Astrocyte (in vitro differentiated cells and primary cell): ENCODE measurements at regions not wholly inside any gene's neighbourhood (a gene's known extent, or its start where the extent isn't known, plus 50 kb on each side); places are given as distances from the start of the nearest gene placed in this dataset.

ENCODE experiments used
- DNase-seq: peaks from one replicate; pipeline ENCODE4 v3.0.0-alpha.2; 2010; ENCODE audit warnings: low read depth
- FAIRE-seq: peaks from 2 replicates; lab custom pipeline; 2011; peaks lifted over from hg19 to GRCh38; lab: Jason Lieb, UNC
- H2AFZ ChIP-seq: 2 replicates; pipeline ENCODE4 v1.6.0; 2012; ENCODE audit warnings: low read depth, low read length, inconsistent platforms
- H3K27ac ChIP-seq: 2 replicates; pipeline ENCODE4 v1.5.1; 2011; ENCODE audit warnings: low read depth, low read length, inconsistent platforms
- H3K27me3 ChIP-seq: 2 replicates; pipeline ENCODE4 v1.6.0; 2011; ENCODE audit warnings: low read length, inconsistent platforms; ENCODE audit not compliant: insufficient read depth
- H3K36me3 ChIP-seq: 2 replicates; pipeline ENCODE4 v1.5.1; 2011; ENCODE audit warnings: low read length, inconsistent platforms; ENCODE audit not compliant: insufficient read depth
- H3K4me1 ChIP-seq: 2 replicates; pipeline ENCODE4 v1.5.1; 2011; ENCODE audit warnings: low read length, inconsistent platforms; ENCODE audit not compliant: insufficient read depth
- H3K4me2 ChIP-seq: 2 replicates; pipeline ENCODE4 v1.6.0; 2012; ENCODE audit warnings: low read length, inconsistent platforms
- H3K4me3 ChIP-seq: 2 replicates; pipeline ENCODE4 v1.5.1; 2011; ENCODE audit warnings: low read depth, mild to moderate bottlenecking, low read length, inconsistent platforms; ENCODE audit not compliant: insufficient read depth
- H3K79me2 ChIP-seq: 2 replicates; pipeline ENCODE4 v1.6.0; 2012; ENCODE audit warnings: mild to moderate bottlenecking, low read length, inconsistent platforms; ENCODE audit not compliant: insufficient read depth
- H3K9ac ChIP-seq: 2 replicates; pipeline ENCODE4 v1.6.0; 2012; ENCODE audit warnings: mild to moderate bottlenecking, low read length, inconsistent platforms
- H3K9me3 ChIP-seq: 2 replicates; pipeline ENCODE4 v1.5.1; 2012; ENCODE audit warnings: low read depth, mild to moderate bottlenecking, low read length, inconsistent platforms; ENCODE audit not compliant: insufficient read depth
- H4K20me1 ChIP-seq: 2 replicates; pipeline ENCODE4 v1.6.0; 2012; ENCODE audit warnings: low read length, inconsistent platforms; ENCODE audit not compliant: insufficient read depth
- H3K27ac Mint-ChIP-seq: one replicate; pipeline ENCODE4 v1.8.0; 2021; ENCODE audit warnings: mild to moderate bottlenecking, mixed read lengths; ENCODE audit not compliant: unreplicated experiment
- H3K27me3 Mint-ChIP-seq: one replicate; pipeline ENCODE4 v1.8.0; 2021; ENCODE audit warnings: low read depth, mixed read lengths; ENCODE audit not compliant: unreplicated experiment
- H3K36me3 Mint-ChIP-seq: one replicate; pipeline ENCODE4 v1.8.0; 2021; ENCODE audit warnings: low read depth, mixed read lengths; ENCODE audit not compliant: unreplicated experiment
- H3K4me1 Mint-ChIP-seq: one replicate; pipeline ENCODE4 v1.8.0; 2021; ENCODE audit warnings: low read depth, mixed read lengths; ENCODE audit not compliant: unreplicated experiment
- H3K4me3 Mint-ChIP-seq: one replicate; pipeline ENCODE4 v1.8.0; 2021; ENCODE audit warnings: mild to moderate bottlenecking, moderate library complexity, mixed read lengths; ENCODE audit not compliant: unreplicated experiment
- H3K9me3 Mint-ChIP-seq: one replicate; pipeline ENCODE4 v1.8.0; 2021; ENCODE audit warnings: mild to moderate bottlenecking, mixed read lengths; ENCODE audit not compliant: unreplicated experiment
- EZH2 ChIP-seq: IDR thresholded peaks from 2 replicates; pipeline ENCODE4 v1.6.1; 2012; ENCODE audit warnings: mild to moderate bottlenecking, low read length, inconsistent platforms; ENCODE audit not compliant: insufficient read depth
- TF ChIP-seq, protein P1 (sequence below): IDR thresholded peaks from 2 replicates; pipeline ENCODE4 v1.5.1; 2011; ENCODE audit warnings: low read depth, mild to moderate bottlenecking, inconsistent platforms, low read length, moderate library complexity; ENCODE audit not compliant: insufficient read depth

DNA sequence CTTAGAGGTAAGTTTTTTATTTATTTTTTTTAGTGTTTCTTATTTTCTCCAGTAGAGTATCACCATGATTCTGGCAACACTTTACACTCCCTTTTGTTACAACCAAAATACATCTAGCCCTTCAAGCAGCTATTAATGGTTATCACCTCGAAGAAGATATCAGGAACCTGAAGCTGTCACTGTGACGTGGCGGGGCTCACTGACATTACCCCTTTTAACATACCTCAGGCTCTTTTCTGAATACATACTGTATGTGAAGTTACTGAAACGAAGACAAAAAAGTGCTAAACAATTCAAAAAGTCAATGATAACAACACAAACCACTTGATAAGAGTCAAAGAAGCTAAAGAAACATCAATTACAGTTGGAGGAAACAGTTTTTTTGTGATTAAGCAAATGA is 1218.7 kb downstream of the EFNB2 start:
- Mint-ChIP-seq H3K27me3 (no peaks in the 10 kb centered on the region), H3K9me3 (no peaks in the 10 kb centered on the region), H3K36me3 (no peaks in the 10 kb centered on the region), H3K4me1 (no peaks in the 10 kb centered on the region), H3K27ac (no peak overlapping the region), H3K4me3 (no peak overlapping the region)
- Histone ChIP-seq H3K27me3 (no peaks in the 10 kb centered on the region), H3K27ac (no peak overlapping the region), H2AFZ (no peak overlapping the region), H3K36me3 (no peaks in the 10 kb centered on the region), H3K9ac (no peak overlapping the region), H3K4me3 (no peak overlapping the region), H3K4me1 (no peaks in the 10 kb centered on the region), H3K9me3 (no peaks in the 10 kb centered on the region), H3K79me2 (no peaks in the 10 kb centered on the region), H3K4me2 (no peak overlapping the region), H4K20me1 (no peaks in the 10 kb centered on the region)
- no peak for DNase-seq
- FAIRE-seq: no peak
- TF ChIP-seq, protein P1, sequence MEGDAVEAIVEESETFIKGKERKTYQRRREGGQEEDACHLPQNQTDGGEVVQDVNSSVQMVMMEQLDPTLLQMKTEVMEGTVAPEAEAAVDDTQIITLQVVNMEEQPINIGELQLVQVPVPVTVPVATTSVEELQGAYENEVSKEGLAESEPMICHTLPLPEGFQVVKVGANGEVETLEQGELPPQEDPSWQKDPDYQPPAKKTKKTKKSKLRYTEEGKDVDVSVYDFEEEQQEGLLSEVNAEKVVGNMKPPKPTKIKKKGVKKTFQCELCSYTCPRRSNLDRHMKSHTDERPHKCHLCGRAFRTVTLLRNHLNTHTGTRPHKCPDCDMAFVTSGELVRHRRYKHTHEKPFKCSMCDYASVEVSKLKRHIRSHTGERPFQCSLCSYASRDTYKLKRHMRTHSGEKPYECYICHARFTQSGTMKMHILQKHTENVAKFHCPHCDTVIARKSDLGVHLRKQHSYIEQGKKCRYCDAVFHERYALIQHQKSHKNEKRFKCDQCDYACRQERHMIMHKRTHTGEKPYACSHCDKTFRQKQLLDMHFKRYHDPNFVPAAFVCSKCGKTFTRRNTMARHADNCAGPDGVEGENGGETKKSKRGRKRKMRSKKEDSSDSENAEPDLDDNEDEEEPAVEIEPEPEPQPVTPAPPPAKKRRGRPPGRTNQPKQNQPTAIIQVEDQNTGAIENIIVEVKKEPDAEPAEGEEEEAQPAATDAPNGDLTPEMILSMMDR: no peak
- no peak for TF ChIP-seq EZH2

DNA sequence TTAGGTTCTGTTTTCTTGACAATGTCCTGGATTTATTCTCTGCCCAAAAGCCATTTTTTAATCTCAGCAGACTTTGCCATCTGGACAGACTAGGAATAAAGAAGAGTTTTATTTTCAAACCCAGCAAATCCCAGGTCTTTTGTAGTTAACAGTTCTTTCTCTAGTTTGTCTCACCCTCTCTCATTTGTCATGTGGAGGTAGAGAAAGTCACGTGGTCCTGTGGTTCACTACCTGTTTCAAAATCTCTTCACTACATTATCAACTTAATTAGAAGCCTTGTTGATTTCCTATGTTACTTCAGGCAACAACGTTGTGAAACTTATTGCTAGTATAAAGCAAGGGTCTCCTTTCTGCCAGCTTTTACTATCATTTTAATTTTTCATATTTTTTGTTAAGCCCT is 1222.6 kb downstream of the EFNB2 start:
- no peak overlapping the region for H3K27ac Mint-ChIP-seq
- no peaks in the 10 kb centered on the region for H3K4me1 Mint-ChIP-seq
- Histone ChIP-seq H2AFZ (no peak overlapping the region), H3K4me2 (no peak overlapping the region), H3K9me3 (no peaks in the 10 kb centered on the region), H3K9ac (no peak overlapping the region), H3K79me2 (no peaks in the 10 kb centered on the region), H3K27ac (no peak overlapping the region), H3K36me3 (no peaks in the 10 kb centered on the region), H3K4me3 (no peak overlapping the region), H3K27me3 (no peaks in the 10 kb centered on the region), H3K4me1 (no peaks in the 10 kb centered on the region), H4K20me1 (no peaks in the 10 kb centered on the region)
- H3K36me3 Mint-ChIP-seq: no peaks in the 10 kb centered on the region
- FAIRE-seq (no peak), DNase-seq (no peak)
- TF ChIP-seq EZH2: no peak
- TF ChIP-seq, protein P1: no peak
- H3K27me3 Mint-ChIP-seq: no peaks in the 10 kb centered on the region
- H3K9me3 Mint-ChIP-seq: no peaks in the 10 kb centered on the region
- H3K4me3 Mint-ChIP-seq: no peak overlapping the region

DNA sequence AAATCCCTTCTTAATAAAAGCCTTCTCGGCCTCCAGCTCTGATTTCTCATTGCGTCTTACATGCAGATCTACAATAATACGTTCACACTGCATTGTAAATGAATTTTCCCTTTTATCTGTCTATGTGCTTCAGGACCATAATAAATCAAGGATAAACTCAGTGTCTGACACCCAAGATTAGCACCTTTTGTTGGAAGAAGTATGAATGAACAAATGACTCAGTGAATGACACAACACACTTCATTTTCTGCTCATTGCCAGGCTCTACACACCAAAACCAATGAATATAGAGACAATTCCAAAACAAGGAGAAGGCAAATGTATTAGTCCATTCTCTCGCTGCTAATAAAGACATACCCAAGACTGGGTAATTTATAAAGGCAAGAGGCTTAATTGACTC is 1224.4 kb downstream of the EFNB2 start:
- no peak for FAIRE-seq
- no peak overlapping the region for H3K27ac ChIP-seq

More for the DNA sequence above, 1224.4 kb downstream of the EFNB2 start:
- Mint-ChIP-seq H3K27me3 (no peaks in the 10 kb centered on the region), H3K4me1 (no peaks in the 10 kb centered on the region), H3K27ac (no peak overlapping the region), H3K9me3 (no peaks in the 10 kb centered on the region), H3K4me3 (no peak overlapping the region), H3K36me3 (no peaks in the 10 kb centered on the region)
- Histone ChIP-seq H3K4me3 (no peak overlapping the region), H3K27me3 (no peaks in the 10 kb centered on the region), H3K79me2 (no peaks in the 10 kb centered on the region), H4K20me1 (no peaks in the 10 kb centered on the region), H3K4me2 (no peak overlapping the region), H3K4me1 (no peaks in the 10 kb centered on the region), H3K9me3 (no peaks in the 10 kb centered on the region), H2AFZ (no peak overlapping the region), H3K9ac (no peak overlapping the region), H3K36me3 (no peaks in the 10 kb centered on the region)
- TF ChIP-seq EZH2: no peak
- TF ChIP-seq, protein P1: no peak
- DNase-seq: no peak
